ENCODE measurements at regions not wholly inside any gene's neighbourhood (a gene's known extent, or its start where the extent isn't known, plus 50 kb on each side); places are given as distances from the start of the nearest gene placed in this dataset.

- TF ChIP-seq BHLHE40 (IDR thresholded peaks at IDR 0.05; ENCODE audit: low read depth, low read length) (no peak), EHMT2 (IDR thresholded peaks at IDR 0.05; ENCODE audit: low read depth) (no peak), CTCF (IDR thresholded peaks at IDR 0.05) (no peak), RNF2 (IDR thresholded peaks at IDR 0.05; ENCODE audit: borderline replicate concordance, low read depth) (no peak), USF2 (IDR thresholded peaks at IDR 0.05) (no peak)
These were observed 230.0 kb downstream of the TTLL2 start for GRCh38 chr6:167554854-167555253.

Data from A549 (cell line).